H1 (cell line): ENCODE measurements at regions not wholly inside any gene's neighbourhood (a gene's known extent, or its start where the extent isn't known, plus 50 kb on each side); places are given as distances from the start of the nearest gene placed in this dataset.

Experiments used
- CTCF ChIA-PET: fragments of 300-600 bp; sonication (Branson Sonifier 250); formaldehyde crosslinking; loops from one replicate; lab custom pipeline; 2021; ENCODE audit not compliant: partially characterized antibody; lab: Charles Lee
- POLR2A ChIA-PET: fragments of 300-600 bp; sonication (Branson Sonifier 250); formaldehyde crosslinking; loops from one replicate; lab custom pipeline; 2021; ENCODE audit warnings: inconsistent platforms; ENCODE audit not compliant: partially characterized antibody; lab: Charles Lee
- DNase-seq, 2 experiments: peaks; one replicate each; pipeline versions ENCODE4 v3.0.0 to v3.0.0-alpha.2; 2010 to 2022; ENCODE audit warnings: low spot score in 2 of 2, low read depth in 1 of 2, mixed read lengths in 1 of 2
- FAIRE-seq: peaks from 2 replicates; lab custom pipeline; 2011; peaks lifted over from hg19 to GRCh38; lab: Jason Lieb, UNC
- H2AFZ ChIP-seq: 2 replicates; pipeline ENCODE4 v1.8.1; 2012; ENCODE audit warnings: low read length, inconsistent platforms
- H2AK5ac ChIP-seq: 2 replicates; pipeline ENCODE4 v1.6.1; 2013; ENCODE audit warnings: low read depth, low read length
- H2BK120ac ChIP-seq: replicated peaks from 2 replicates; pipeline ENCODE3; 2013; ENCODE audit warnings: low read depth, low read length, inconsistent platforms
- H2BK12ac ChIP-seq: 2 replicates; pipeline ENCODE4 v1.6.1; 2013; ENCODE audit warnings: low read depth, low read length
- H2BK15ac ChIP-seq: 2 replicates; pipeline ENCODE4 v1.6.1; 2013; ENCODE audit warnings: low read length
- H2BK20ac ChIP-seq: 2 replicates; pipeline ENCODE4 v1.6.1; 2013; ENCODE audit warnings: low read length
- H2BK5ac ChIP-seq: 2 replicates; pipeline ENCODE4 v1.6.1; 2013; ENCODE audit warnings: low read depth, low read length
- H3K14ac ChIP-seq: 2 replicates; pipeline ENCODE4 v1.6.1; 2013; ENCODE audit warnings: inconsistent platforms; ENCODE audit not compliant: insufficient read length
- H3K18ac ChIP-seq: 2 replicates; pipeline ENCODE4 v1.6.1; 2013; ENCODE audit warnings: low read length; ENCODE audit errors: extremely low read depth
- H3K23ac ChIP-seq: 2 replicates; pipeline ENCODE4 v1.6.1; 2013; ENCODE audit warnings: inconsistent platforms; ENCODE audit not compliant: insufficient read length
- H3K23me2 ChIP-seq: 2 replicates; pipeline ENCODE4 v1.6.1; 2013; ENCODE audit warnings: low read depth, low read length
- H3K27ac ChIP-seq: 2 replicates; pipeline ENCODE4 v1.6.1; 2011; ENCODE audit warnings: low read depth, low read length, inconsistent platforms
- H3K27me3 ChIP-seq, 4 experiments: replicated peaks in 1 of 4; 1 replicate in 1 of 4; 2 replicates in 3 of 4; pipeline versions ENCODE4 v1.6.1 to v1.8.1; 2011 to 2013; ENCODE audit warnings: low read length in 3 of 4, mild to moderate bottlenecking in 3 of 4, inconsistent platforms in 2 of 4, mixed read lengths in 2 of 4, moderate library complexity in 1 of 4; ENCODE audit not compliant: control insufficient read depth in 3 of 4, insufficient read depth in 3 of 4; ENCODE audit errors: extremely low read depth in 1 of 4
- H3K36me3 ChIP-seq, 4 experiments: 2 replicates each; pipeline versions ENCODE4 v1.6.1 to v1.8.1; 2011 to 2013; ENCODE audit warnings: mild to moderate bottlenecking in 4 of 4, low read length in 3 of 4, moderate library complexity in 2 of 4, control low read depth in 1 of 4, inconsistent platforms in 1 of 4; ENCODE audit not compliant: insufficient read depth in 4 of 4, control insufficient read depth in 2 of 4
- H3K4ac ChIP-seq: replicated peaks from 2 replicates; pipeline ENCODE3; 2013; ENCODE audit warnings: low read length, low read depth, mixed read lengths, inconsistent platforms; ENCODE audit not compliant: insufficient read length
- H3K4me1 ChIP-seq, 4 experiments: replicated peaks in 1 of 4; 1 replicate in 1 of 4; 2 replicates in 3 of 4; pipeline versions ENCODE4 v1.6.1 to v1.8.1; 2011 to 2013; ENCODE audit warnings: low read length in 3 of 4, inconsistent platforms in 2 of 4, mixed read lengths in 1 of 4; ENCODE audit not compliant: insufficient read depth in 4 of 4, control insufficient read depth in 3 of 4
- H3K4me2 ChIP-seq, 2 experiments: 2 replicates each; pipeline versions ENCODE4 v1.6.1 to v1.8.1; 2011 to 2013; ENCODE audit warnings: low read depth in 2 of 2, low read length in 2 of 2, control low read depth in 1 of 2, inconsistent platforms in 1 of 2, mild to moderate bottlenecking in 1 of 2; ENCODE audit not compliant: insufficient read depth in 1 of 2
- H3K4me3 ChIP-seq, 4 experiments: fragments of 200-600, 300-600 bp in 1 of 4; sonication (generic), shearing (Covaris generic), sonication (Bioruptor Twin) in 1 of 4; 2 replicates each; pipeline versions ENCODE4 v1.5.1 to v1.8.1; 2011 to 2016; ENCODE audit warnings: low read length in 4 of 4, low read depth in 3 of 4, control low read depth in 2 of 4, inconsistent platforms in 2 of 4, mild to moderate bottlenecking in 2 of 4, mixed read lengths in 1 of 4, moderate library complexity in 1 of 4; ENCODE audit not compliant: insufficient read depth in 2 of 4; ENCODE audit errors: extremely low read depth in 1 of 4
- H3K56ac ChIP-seq: replicated peaks from 2 replicates; pipeline ENCODE3; 2013; ENCODE audit warnings: low read depth, mild to moderate bottlenecking, mixed read lengths, low read length, inconsistent platforms; ENCODE audit not compliant: insufficient read length
- H3K79me1 ChIP-seq: 2 replicates; pipeline ENCODE4 v1.6.1; 2013; ENCODE audit warnings: low read depth, low read length, control low read depth
- H3K79me2 ChIP-seq, 2 experiments: 2 replicates each; pipeline versions ENCODE4 v1.6.1 to v1.8.1; 2012 to 2013; ENCODE audit warnings: low read length in 2 of 2, mild to moderate bottlenecking in 2 of 2, inconsistent platforms in 1 of 2; ENCODE audit not compliant: insufficient read depth in 2 of 2, control insufficient read depth in 1 of 2
- H3K9ac ChIP-seq, 4 experiments: replicated peaks in 1 of 4; 1 replicate in 1 of 4; 2 replicates in 3 of 4; pipeline versions ENCODE4 v1.6.1 to v1.8.1; 2011 to 2013; ENCODE audit warnings: low read depth in 3 of 4, low read length in 3 of 4, control low read depth in 2 of 4, mild to moderate bottlenecking in 2 of 4, moderate library complexity in 2 of 4, inconsistent platforms in 1 of 4; ENCODE audit errors: extremely low read depth in 1 of 4
- H3K9me3 ChIP-seq, 2 experiments: 2 replicates each; pipeline versions ENCODE4 v1.6.1 to v1.8.1; 2012 to 2013; ENCODE audit warnings: mild to moderate bottlenecking in 2 of 2, moderate library complexity in 2 of 2, control low read depth in 1 of 2, inconsistent platforms in 1 of 2, low read depth in 1 of 2, low read length in 1 of 2, mixed read lengths in 1 of 2; ENCODE audit not compliant: insufficient read depth in 2 of 2
- H4K20me1 ChIP-seq, 2 experiments: replicated peaks in 1 of 2; 2 replicates each; pipeline versions ENCODE3 to v1.8.1; 2011 to 2013; ENCODE audit warnings: inconsistent platforms in 2 of 2, low read length in 2 of 2, mild to moderate bottlenecking in 1 of 2; ENCODE audit not compliant: insufficient read depth in 2 of 2, control insufficient read depth in 1 of 2
- H4K5ac ChIP-seq: 2 replicates; pipeline ENCODE4 v1.6.1; 2013; ENCODE audit warnings: low read length, low read depth, mixed read lengths, inconsistent platforms; ENCODE audit not compliant: insufficient read length
- H4K8ac ChIP-seq: 2 replicates; pipeline ENCODE4 v1.8.0; 2013; ENCODE audit warnings: mild to moderate bottlenecking, moderate library complexity, low read length, inconsistent platforms; ENCODE audit not compliant: insufficient read depth; ENCODE audit errors: extremely low read depth
- H4K91ac ChIP-seq: replicated peaks from 2 replicates; pipeline ENCODE3; 2013; ENCODE audit warnings: low read length, mixed read lengths, inconsistent platforms; ENCODE audit not compliant: insufficient read length
- ATF2 ChIP-seq: IDR thresholded peaks from 2 replicates; pipeline ENCODE4 v1.6.1; 2012; ENCODE audit warnings: low read length, inconsistent platforms
- BRCA1 ChIP-seq: IDR thresholded peaks from 2 replicates; pipeline ENCODE4 v1.6.1; 2012; ENCODE audit warnings: low read depth, low read length, improper control_type of control experiment
- CBX8 ChIP-seq: fragments of 300-800, 300-1000 bp; sonication (generic); IDR thresholded peaks from 2 replicates; pipeline ENCODE4 v1.7.1; 2016; ENCODE audit warnings: low read depth, low read length, borderline replicate concordance
- CEBPB ChIP-seq: IDR thresholded peaks from 2 replicates; pipeline ENCODE4 v1.6.1; 2012; ENCODE audit warnings: low read depth, low read length
- CHD1 ChIP-seq: IDR thresholded peaks from 2 replicates; pipeline ENCODE4 v1.6.1; 2012; ENCODE audit warnings: low read depth, low read length, improper control_type of control experiment
- EZH2 ChIP-seq: fragments of 200-600 bp; sonication (generic); IDR thresholded peaks from 2 replicates; pipeline ENCODE4 v1.7.1; 2012; ENCODE audit warnings: low read depth, mild to moderate bottlenecking, moderate library complexity, low read length, inconsistent platforms; ENCODE audit not compliant: severe bottlenecking
- JUND ChIP-seq: IDR thresholded peaks from 2 replicates; pipeline ENCODE4 v1.6.1; 2011; ENCODE audit warnings: mild to moderate bottlenecking, improper control_type of control experiment, low read length
- KDM4A ChIP-seq: IDR thresholded peaks from one replicate; pipeline ENCODE4 v1.7.1; 2012; ENCODE audit warnings: low read depth, mild to moderate bottlenecking, moderate library complexity, low read length, inconsistent platforms; ENCODE audit not compliant: severe bottlenecking
- MAFK ChIP-seq: IDR thresholded peaks from 2 replicates; pipeline ENCODE4 v1.6.1; 2012; ENCODE audit warnings: low read depth, mild to moderate bottlenecking, improper control_type of control experiment, low read length
- POU5F1 ChIP-seq: IDR thresholded peaks from 2 replicates; pipeline ENCODE4 v1.6.1; 2011; ENCODE audit warnings: low read depth, mild to moderate bottlenecking, low read length, moderate library complexity
- RXRA ChIP-seq: IDR thresholded peaks from 2 replicates; pipeline ENCODE4 v1.6.1; 2011; ENCODE audit warnings: low read depth, mild to moderate bottlenecking, low read length, moderate library complexity; ENCODE audit not compliant: insufficient read depth
- SRF ChIP-seq: IDR thresholded peaks from 2 replicates; pipeline ENCODE4 v1.6.1; 2011; ENCODE audit warnings: mild to moderate bottlenecking, low read depth, low read length, moderate library complexity
- SUZ12 ChIP-seq: fragments of 200-600 bp; sonication (generic); IDR thresholded peaks from 2 replicates; pipeline ENCODE4 v1.6.1; 2012; ENCODE audit warnings: mild to moderate bottlenecking, inconsistent platforms, low read length, moderate library complexity, mixed read lengths
- TBP ChIP-seq: IDR thresholded peaks from 2 replicates; pipeline ENCODE4 v1.6.1; 2011; ENCODE audit warnings: low read depth, low read length, improper control_type of control experiment
- TF ChIP-seq, protein P1 (sequence below): IDR thresholded peaks from 2 replicates; pipeline ENCODE4 v1.6.1; 2012; ENCODE audit warnings: inconsistent platforms

DNA sequence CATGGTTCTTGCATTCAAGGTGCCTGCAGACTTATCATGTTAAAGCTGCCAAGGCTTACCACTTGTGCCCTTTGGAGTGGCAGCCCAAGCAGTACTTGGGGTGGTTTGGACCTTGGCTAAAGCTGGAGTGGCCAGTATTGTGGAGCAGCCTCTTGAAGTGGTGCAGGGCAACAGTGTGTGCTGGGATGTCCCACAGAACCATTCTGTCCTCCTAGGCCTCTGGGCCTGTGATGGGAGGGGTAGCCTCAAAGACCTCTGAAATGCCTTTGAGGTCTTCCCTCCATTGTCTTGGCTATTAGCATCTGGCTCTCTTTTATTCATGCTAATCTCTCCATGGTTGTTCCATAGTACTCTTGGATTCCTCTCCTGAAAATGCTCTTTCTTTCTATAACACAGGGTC, 78.2 kb upstream of the SLC24A4 start:
- H3K4ac ChIP-seq = no peak overlapping the region
- no peak overlapping the region for H3K14ac ChIP-seq
- ChIA-PET CTCF (interaction anchor here (0.9 kb wide), 1 partner anchor 10 kb away, joined by 3 read pairs; no protein-coding TSS in a partner anchor), POLR2A (no interaction called here)
- no peak overlapping the region for H3K4me2 ChIP-seq
- peaks cover 28 to 40% of the 10 kb centered on the region in 2 experiments for H3K9me3 ChIP-seq
- H2BK20ac ChIP-seq = no peak overlapping the region
- H4K91ac ChIP-seq = no peak overlapping the region
- FAIRE-seq (no peak), DNase-seq (no peak)
- H3K18ac ChIP-seq = no peak overlapping the region
- no peak overlapping the region for H3K9ac ChIP-seq
- no peak overlapping the region for H3K56ac ChIP-seq
- H4K5ac ChIP-seq = no peak overlapping the region
- no peak overlapping the region for H3K4me3 ChIP-seq
- no peak overlapping the region for H2BK15ac ChIP-seq
- no peaks in the 10 kb centered on the region for H3K4me1 ChIP-seq
- H3K79me2 ChIP-seq = no peaks in the 10 kb centered on the region
- no peak overlapping the region for H3K23ac ChIP-seq
- H2BK120ac ChIP-seq = no peak overlapping the region
- H3K23me2 ChIP-seq = no peaks in the 10 kb centered on the region
- no peak overlapping the region for H2AK5ac ChIP-seq
- H3K79me1 ChIP-seq = no peaks in the 10 kb centered on the region
- H2BK5ac ChIP-seq = no peak overlapping the region
- no peaks in the 10 kb centered on the region; a peak in 1 of 8 replicates for H3K36me3 ChIP-seq
- no peak overlapping the region for H2AFZ ChIP-seq
- H3K27ac ChIP-seq = no peak overlapping the region
- no peaks in the 10 kb centered on the region for H4K20me1 ChIP-seq
- no peak overlapping the region for H4K8ac ChIP-seq
- H2BK12ac ChIP-seq = no peak overlapping the region
- no peaks in the 10 kb centered on the region for H3K27me3 ChIP-seq
- TF ChIP-seq ATF2 (no peak), SUZ12 (no peak), RXRA (no peak), JUND (no peak), CBX8 (no peak), CHD1 (no peak), SRF (no peak), BRCA1 (no peak), CEBPB (no peak), TBP (no peak), KDM4A (no peak), POU5F1 (no peak), MAFK (no peak), EZH2 (no peak)
- TF ChIP-seq, protein P1, sequence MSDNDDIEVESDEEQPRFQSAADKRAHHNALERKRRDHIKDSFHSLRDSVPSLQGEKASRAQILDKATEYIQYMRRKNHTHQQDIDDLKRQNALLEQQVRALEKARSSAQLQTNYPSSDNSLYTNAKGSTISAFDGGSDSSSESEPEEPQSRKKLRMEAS = no peak
